BJ (cell line): ENCODE measurements at regions not wholly inside any gene's neighbourhood (a gene's known extent, or its start where the extent isn't known, plus 50 kb on each side); places are given as distances from the start of the nearest gene placed in this dataset.

Experiments used
- CTCF ChIA-PET: fragments of 350-600 bp; formaldehyde crosslinking; extraction: SDS; loops from one replicate; lab custom pipeline; 2021; ENCODE audit warnings: antibody characterized with exemption, inconsistent platforms; lab: Yijun Ruan, JAX
- POLR2A ChIA-PET: fragments of 300-600 bp; sonication (Branson Sonifier 250); formaldehyde crosslinking; extraction: SDS; loops from one replicate; lab custom pipeline; 2021; ENCODE audit warnings: antibody characterized with exemption; lab: Charles Lee
- DNase-seq: peaks from one replicate; pipeline ENCODE4 v3.0.0-alpha.2; 2011; ENCODE audit warnings: low read depth
- H3K27me3 ChIP-seq: 2 replicates; pipeline ENCODE4 v1.6.0; 2011; ENCODE audit warnings: low read length; ENCODE audit not compliant: control insufficient read depth, insufficient read depth
- H3K36me3 ChIP-seq: 2 replicates; pipeline ENCODE4 v1.5.1; 2011; ENCODE audit warnings: low read length; ENCODE audit not compliant: control insufficient read depth, insufficient read depth
- H3K4me3 ChIP-seq: 2 replicates; pipeline ENCODE4 v1.5.1; 2011; ENCODE audit warnings: low read depth, mild to moderate bottlenecking, control low read depth, low read length
- TF ChIP-seq, protein P1 (sequence below): IDR thresholded peaks from 2 replicates; pipeline ENCODE4 v1.5.1; 2011; ENCODE audit warnings: low read depth, mild to moderate bottlenecking, control low read depth, inconsistent platforms, low read length, moderate library complexity; ENCODE audit not compliant: insufficient read depth

DNA sequence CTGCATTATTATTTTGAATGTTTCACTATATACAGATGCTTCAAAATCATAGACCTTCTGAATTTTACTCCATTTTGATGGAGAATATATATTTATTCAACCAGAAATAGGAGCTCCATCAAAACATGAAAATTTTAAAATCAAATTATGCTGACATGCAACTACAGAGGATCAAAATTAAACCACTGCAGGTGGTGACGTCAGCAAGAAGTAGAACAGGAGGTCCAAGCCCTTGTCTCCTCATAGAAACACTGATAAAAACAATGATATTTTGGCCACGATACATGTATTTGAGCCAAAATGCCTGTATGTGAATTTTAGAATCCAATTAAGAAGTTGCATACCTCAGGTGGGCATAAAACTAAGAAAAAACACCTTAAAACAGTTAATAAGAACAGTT, 236.6 kb upstream of the FBXL7 start:
- Histone ChIP-seq H3K27me3 (no peaks in the 10 kb centered on the region), H3K36me3 (no peaks in the 10 kb centered on the region), H3K4me3 (no peak overlapping the region)
- DNase-seq: no peak
- ChIA-PET CTCF (interaction anchor here (1.3 kb wide), 1 partner anchor 12 kb away, joined by 3 read pairs; no protein-coding TSS in a partner anchor), POLR2A (no interaction called here)
- TF ChIP-seq, protein P1, sequence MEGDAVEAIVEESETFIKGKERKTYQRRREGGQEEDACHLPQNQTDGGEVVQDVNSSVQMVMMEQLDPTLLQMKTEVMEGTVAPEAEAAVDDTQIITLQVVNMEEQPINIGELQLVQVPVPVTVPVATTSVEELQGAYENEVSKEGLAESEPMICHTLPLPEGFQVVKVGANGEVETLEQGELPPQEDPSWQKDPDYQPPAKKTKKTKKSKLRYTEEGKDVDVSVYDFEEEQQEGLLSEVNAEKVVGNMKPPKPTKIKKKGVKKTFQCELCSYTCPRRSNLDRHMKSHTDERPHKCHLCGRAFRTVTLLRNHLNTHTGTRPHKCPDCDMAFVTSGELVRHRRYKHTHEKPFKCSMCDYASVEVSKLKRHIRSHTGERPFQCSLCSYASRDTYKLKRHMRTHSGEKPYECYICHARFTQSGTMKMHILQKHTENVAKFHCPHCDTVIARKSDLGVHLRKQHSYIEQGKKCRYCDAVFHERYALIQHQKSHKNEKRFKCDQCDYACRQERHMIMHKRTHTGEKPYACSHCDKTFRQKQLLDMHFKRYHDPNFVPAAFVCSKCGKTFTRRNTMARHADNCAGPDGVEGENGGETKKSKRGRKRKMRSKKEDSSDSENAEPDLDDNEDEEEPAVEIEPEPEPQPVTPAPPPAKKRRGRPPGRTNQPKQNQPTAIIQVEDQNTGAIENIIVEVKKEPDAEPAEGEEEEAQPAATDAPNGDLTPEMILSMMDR: no peak

DNA sequence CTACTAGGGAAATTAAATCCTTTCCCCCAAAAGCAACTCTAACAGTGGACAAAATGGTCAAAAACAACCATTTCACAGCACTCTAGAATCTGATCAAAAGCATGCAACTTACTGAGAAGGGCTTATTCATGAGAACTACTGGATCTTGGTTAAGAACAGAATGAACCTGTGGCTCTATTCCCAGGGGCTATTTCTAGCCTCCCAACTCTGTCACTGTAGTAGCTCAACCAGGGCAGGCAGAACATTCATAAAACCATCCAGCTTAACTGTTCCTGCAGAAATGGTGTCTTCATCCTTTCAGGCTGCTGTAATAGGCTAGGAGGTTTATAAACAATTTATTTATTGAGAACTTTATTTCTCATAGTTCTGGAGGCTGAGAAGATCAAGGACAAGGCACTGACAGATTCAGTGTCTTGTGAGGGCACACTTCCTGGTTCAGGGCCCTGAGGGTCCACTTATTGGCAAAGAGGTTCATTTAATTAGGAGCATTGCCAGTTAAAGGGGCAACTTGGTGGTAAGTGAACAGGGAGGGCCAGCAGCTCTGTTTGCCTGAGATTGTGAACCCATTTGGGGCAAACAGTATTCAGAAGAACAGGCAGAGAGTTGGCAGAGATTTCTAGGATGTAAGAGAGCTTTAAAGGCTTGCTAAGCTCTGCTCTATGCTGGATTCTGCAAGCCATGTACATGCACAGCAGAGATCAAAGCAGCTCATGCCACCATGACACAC, 238.5 kb upstream of the FBXL7 start:
- H3K36me3 ChIP-seq: no peaks in the 10 kb centered on the region
- CTCF ChIA-PET: interaction anchor here (0.8 kb wide), 1 partner anchor 534 kb away, joined by 3 read pairs; no protein-coding TSS in a partner anchor
- TF ChIP-seq, protein P1: no peak
- no peak overlapping the region for H3K4me3 ChIP-seq
- DNase-seq: no peak
- POLR2A ChIA-PET: no interaction called here
- H3K27me3 ChIP-seq: no peaks in the 10 kb centered on the region

DNA sequence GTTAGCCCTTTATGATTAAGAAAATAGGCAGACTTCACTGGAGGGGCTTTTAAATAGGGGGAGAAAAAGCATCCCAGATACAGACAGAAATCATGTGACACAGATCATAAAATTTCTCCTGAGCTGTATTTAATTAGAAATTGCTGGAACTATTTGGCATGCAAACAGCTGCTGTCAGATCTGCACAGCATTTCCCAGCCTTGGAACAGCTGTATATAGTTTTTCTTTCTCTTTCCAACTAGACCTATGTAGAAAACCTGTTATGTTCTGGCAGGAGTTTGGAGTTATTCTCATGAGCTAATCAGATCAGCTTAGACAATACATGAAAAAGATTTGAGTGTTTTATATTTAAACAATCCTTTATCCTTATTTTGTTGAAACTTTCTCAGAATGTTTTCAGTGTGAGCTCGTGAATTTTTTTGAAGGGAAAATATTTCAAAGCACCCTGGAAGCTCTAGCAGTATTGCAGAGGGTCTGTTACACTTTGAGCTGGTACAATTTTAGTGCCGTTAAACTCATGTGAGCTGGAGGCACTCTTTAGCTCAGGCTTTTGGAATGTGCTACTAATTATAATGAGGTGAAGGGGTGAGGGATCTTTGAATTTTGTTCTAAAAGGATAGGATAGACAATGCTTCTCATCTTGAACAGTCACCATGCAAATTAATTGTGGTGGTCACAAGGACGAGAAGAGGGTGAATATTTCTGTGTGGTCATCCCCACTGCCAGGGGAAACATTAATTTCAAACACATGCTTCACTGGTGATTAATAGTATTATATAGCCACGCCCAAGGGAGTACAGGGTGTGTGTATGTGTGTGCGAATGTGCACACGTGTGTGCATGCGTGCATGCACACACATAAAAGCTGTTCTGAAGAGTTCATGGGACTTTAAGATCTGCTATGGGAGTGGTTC, 239.4 kb upstream of the FBXL7 start:
- TF ChIP-seq, protein P1: no peak
- CTCF ChIA-PET: interaction anchor here (0.8 to 1.3 kb wide), 2 partner anchors 17 to 535 kb away, joined by 3 read pairs; no protein-coding TSS in a partner anchor
- H3K4me3 ChIP-seq: no peak overlapping the region
- no peak for DNase-seq
- no peaks in the 10 kb centered on the region for H3K27me3 ChIP-seq
- H3K36me3 ChIP-seq: no peaks in the 10 kb centered on the region
- POLR2A ChIA-PET: interaction anchor here (0.6 kb wide), 1 partner anchor 390 kb away, joined by 8 read pairs; no protein-coding TSS in a partner anchor

DNA sequence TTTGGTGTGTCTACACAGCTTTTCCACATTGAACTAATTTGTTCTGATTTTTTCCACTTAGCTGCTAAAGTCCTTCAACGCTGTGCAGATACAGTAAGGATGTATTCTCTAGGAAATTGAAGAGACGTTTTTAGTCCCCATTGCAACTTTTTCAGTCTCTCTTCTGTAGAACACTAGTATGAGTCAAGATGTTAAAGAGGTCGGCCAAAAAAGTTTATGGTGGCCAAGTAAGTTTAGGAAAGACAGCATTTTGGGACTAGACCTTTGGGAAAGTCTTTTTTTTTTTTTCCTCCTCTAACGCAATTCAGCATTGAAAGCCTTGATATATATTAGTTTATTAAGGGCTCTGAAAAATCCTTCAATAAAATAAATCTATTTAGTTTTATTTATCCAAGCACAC, 243.5 kb upstream of the FBXL7 start:
- H3K4me3 ChIP-seq: no peak overlapping the region
- no peaks in the 10 kb centered on the region for H3K36me3 ChIP-seq
- POLR2A ChIA-PET: no interaction called here
- no peak for DNase-seq
- CTCF ChIA-PET: no interaction called here
- TF ChIP-seq, protein P1: no peak
- H3K27me3 ChIP-seq: no peaks in the 10 kb centered on the region

DNA sequence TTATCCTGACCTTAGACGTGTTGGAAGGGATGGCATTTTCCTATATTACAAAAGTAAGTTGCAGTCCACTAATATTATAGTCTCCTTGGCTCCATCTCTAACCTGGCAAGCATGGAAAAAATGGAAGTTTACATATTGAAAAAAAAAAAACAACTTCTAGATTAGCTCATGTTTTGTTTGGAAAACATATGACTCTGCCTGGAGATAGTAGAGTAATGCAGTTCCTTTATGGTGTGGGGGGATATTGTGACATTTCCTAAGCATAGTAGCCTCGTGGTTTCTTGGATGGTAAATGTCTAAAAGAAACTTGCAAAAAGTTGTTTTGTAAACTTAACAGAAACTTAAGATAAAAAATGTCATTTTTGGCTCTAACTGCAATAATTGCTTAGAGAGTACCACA, 244.4 kb upstream of the FBXL7 start:
- no peaks in the 10 kb centered on the region for H3K27me3 ChIP-seq
- no peak overlapping the region for H3K4me3 ChIP-seq
- no peaks in the 10 kb centered on the region for H3K36me3 ChIP-seq
- CTCF ChIA-PET: no interaction called here
- TF ChIP-seq, protein P1: no peak
- POLR2A ChIA-PET: no interaction called here
- no peak for DNase-seq
